GM18507 (cell line): ENCODE measurements at regions not wholly inside any gene's neighbourhood (a gene's known extent, or its start where the extent isn't known, plus 50 kb on each side); places are given as distances from the start of the nearest gene placed in this dataset.
"Not testable (repeated sequence)": the region's sequence is repeated elsewhere in the genome, so short reads cannot be mapped to it uniquely, and the experiment has no call there.

Source experiments
- DNase-seq: peaks from one replicate; pipeline ENCODE4 v3.0.0; 2011; ENCODE audit warnings: low read depth; ENCODE audit not compliant: insufficient read length; ENCODE audit errors: extremely low spot score
- FAIRE-seq: peaks from 2 replicates; lab custom pipeline; 2011; peaks lifted over from hg19 to GRCh38; lab: Jason Lieb, UNC

DNA sequence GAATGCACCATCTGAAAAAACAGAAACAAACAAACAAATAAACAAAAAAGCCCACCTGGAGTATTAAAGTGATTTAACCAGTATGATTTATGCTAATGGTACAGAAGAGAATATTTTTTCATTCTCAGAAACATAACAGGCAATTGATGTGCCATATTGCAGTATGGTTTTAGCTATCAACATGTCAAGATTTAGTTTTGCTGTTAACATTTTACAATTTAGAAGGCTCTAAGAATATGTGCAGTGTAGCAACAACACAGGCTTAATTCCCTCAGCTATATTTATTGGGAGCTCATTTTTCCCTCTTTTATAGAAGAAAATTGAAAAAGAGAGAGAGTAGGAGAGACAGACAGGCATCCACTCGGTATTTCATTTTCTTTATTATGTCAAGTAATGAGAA is 1022.7 kb upstream of the CITED2 start:
- FAIRE-seq (no peak), DNase-seq (no peak)

DNA sequence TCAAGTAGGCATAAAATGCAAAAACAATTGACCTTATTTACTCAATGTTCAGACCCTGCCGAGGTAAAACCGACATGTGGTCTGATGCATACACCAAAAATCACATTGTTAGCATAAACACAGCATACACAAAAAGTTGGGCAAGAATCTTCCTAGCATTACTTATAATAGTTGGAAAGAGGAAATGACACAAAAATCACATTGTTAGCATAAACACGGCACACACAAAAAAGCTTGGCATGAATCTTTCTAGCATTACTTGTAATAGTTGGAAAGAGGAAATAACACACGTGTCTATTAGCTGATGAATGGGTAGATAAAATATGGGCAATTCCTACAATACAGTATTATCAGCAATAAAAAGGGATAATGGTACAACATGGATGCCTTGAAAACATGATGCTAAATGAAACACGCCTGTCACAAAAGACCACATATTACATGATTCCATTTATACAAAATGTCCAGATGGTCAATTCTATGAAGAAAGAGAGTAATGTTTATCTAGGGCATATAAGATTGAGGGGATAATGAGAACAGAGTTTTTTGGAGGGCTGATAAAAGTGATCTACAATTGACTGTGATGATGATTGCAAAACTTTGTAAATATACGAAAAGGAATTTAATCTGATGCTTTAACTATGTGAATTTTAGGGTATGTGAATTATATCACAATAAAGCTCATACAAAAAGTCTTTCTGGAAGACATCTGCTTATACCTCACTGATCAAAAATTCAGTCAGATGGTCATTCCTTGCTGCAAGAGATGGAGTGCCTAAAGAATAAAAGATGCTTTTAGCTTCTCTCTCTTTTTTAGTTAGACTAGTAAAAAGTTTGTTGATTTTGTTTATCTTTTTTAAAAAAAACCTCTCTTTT is 1019.5 kb upstream of the CITED2 start:
- no peak for FAIRE-seq
- DNase-seq = no peak

GRCh38 chr6:140388815-140389214 is 1014.4 kb upstream of the CITED2 start:
- no peak for FAIRE-seq
- no peak for DNase-seq

GRCh38 chr6:140388192-140388802 is 1013.8 kb upstream of the CITED2 start:
- FAIRE-seq = no peak

GRCh38 chr6:140385679-140386078 is 1011.2 kb upstream of the CITED2 start:
- FAIRE-seq (no peak), DNase-seq (no peak)

More at GRCh38 chr6:140388192-140388802, 1013.8 kb upstream of the CITED2 start:
- DNase-seq = no peak

GRCh38 chr6:140382355-140382754 is 1007.9 kb upstream of the CITED2 start:
- no peak for DNase-seq
- FAIRE-seq = no peak

DNA sequence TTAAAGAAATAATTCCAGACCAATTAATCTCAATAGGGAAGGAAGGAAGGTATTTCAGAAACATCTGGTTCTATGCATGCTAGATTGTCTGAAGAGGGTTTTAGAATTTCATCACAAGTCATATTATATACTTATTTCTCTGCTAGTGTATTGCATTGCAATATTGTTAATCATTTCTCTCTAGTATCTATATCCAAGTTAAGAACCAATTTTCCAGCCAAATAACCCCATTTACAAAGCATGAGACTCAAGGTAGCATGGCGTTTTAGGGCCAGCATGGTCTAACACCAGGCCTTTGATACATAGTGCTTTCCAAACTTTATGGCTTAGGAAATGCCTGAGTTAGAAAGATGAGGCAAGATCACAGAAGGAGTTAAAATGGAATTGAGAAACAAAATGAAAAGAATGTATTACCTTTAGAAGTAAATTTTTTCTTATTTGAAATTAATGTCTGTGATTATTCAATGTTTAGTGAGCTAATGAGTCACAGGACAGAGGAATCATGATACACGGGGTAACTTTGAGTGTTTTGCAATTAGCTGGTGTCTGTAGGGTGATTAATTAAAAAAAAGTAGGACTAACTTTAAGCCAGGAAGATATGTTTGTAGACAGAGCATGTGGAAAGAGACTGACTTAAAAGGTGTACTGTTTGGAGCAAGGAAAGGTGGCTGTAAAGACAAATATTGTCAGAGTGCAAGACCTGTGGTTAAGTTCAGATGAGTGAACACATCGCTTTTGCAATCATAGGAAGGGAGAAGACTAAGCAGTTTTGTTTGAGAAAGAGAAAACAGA is 1006.2 kb upstream of the CITED2 start:
- FAIRE-seq (no peak), DNase-seq (no peak)

DNA sequence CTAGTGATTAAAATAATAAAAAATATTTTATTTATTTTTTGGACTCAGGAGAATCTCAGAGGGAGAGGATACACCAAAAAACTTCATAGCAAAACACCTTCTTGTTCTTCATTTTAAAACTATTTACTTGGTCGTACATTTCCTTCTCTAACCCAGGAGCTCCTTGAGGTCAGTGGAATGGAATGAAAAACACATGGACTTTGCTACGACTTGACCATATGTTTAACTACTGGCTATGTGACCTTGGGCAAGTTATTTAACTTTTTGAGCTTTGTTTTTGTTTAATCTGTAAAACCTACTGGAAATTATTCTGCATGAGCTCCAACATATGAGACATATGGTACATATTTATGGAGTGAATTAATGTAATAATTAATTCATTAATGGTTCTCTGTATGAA is 1005.5 kb upstream of the CITED2 start:
- FAIRE-seq = no peak
- no peak for DNase-seq

DNA sequence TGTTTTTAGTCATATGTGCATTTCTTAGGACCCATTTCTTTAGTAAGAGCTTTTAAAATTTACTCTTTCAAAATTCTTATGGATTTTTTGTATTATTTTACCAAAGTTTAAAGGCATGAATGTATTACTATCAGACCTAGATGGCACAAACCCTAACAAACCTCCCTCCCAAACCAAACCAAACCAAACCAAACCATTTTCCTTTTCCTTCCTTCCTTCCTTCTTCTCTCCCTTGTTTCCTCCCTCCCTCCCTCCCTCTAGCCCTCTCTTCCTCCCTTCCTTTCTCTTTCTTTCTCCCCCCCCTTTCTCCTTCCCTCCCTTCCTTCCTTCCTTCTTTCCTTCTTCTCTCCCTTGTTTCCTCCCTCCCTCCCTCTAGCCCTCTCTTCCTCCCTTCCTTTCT is 1001.8 kb upstream of the CITED2 start:
- FAIRE-seq (no peak), DNase-seq (no peak)

- DNase-seq, FAIRE-seq: not testable (repeated sequence)
Observed at GRCh38 chr6:140373728-140374127, 999.3 kb upstream of the CITED2 start.

- FAIRE-seq = no peak
Observed at GRCh38 chr6:140372064-140372463, 997.6 kb upstream of the CITED2 start.

DNA sequence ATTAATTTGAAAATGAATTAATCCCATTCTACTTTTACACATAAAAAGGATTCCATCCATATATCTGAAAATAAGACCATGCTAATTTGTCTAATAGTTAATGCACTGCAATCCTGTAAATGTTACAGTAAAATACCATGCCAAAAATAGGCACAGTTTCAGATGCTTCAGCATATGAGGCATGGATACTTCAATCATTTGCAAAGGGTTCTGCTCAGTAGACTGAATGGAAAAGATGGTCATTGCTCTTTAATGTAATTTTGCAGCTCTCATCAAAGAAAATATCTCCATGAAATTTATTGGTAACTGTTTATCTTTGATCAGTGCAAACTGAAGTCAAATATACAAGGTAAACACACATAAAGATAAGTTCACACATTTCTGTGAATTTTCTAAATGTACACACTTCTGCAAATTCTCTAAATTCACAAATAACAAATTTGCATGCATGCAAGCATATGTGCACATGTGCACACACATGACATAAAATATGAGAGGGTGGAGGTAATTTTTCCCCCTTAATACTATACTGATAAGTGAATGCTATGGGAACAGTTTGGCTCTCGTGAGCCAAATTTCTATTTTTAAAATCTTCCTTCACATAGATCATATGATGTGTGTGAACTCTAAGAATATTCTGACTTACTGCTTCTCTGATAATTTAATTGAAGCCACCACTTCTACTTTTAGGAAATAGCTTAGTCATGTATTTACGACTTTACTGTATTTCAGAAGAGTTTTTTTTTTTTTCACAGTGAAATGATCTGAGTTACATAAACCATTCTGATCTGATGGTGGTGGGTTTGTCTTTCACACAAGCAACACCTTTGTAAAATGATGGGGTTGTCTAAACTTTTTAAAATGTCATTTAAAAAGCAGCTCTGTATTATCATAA is 996.8 kb upstream of the CITED2 start:
- FAIRE-seq = no peak
- no peak for DNase-seq

More at GRCh38 chr6:140372064-140372463, 997.6 kb upstream of the CITED2 start:
- no peak for DNase-seq

DNA sequence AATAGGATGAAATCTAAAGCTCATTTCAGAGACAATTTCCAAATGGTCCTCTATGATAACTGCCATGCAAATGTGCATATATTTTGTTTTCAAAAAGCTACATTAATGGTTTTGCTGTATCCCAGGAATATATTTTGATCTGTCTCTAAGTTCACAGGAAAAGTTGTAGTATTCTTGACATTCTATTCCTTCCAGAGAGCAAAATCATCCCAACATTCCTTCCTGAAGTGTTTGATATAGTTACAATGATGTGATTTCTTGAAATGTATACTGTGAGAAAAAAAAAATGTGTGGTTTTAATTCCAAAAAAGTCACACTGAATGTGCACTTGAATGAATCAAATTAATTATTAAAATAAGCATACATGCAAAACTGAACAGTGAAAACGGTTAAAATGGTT is 996.0 kb upstream of the CITED2 start:
- FAIRE-seq (no peak), DNase-seq (no peak)

DNA sequence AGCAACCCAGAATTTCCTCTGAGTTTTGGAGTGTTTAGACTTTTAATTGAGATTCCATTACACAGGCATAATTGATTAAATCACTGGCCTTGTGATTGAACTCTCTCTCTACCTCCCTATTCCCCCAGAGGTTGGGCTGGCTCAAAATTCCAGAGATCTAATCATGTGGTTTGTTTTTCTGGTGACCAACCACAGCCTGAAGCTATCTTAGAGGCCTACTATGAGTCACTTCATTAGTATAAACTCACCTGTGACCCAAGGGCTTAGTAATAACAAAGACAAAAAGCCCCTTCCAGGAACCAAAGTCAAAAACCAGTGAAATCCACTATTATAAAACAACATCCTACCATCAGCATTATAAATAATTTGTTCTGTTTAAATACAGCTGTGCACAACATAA is 992.5 kb upstream of the CITED2 start:
- DNase-seq (no peak), FAIRE-seq (no peak)

DNA sequence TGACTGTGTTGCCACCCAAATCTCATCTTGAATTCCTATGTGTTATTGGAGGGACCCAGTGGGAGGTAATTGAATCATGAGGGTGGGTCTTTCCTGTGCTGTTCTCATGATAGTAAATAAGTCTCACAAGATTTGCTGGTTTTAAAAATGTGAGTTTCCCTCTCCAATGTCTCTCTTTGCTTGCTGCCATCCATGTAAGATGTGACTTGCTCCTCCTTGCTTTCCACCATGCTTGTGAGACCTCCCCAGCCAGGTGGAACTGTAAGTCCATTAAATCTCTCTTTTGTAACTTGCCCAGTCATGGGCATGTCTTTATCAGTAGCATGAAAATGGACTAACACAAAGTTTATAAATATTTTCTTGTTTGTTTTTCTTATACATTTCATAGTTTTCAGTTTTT is 990.5 kb upstream of the CITED2 start:
- no peak for DNase-seq
- FAIRE-seq = no peak

- DNase-seq (no peak), FAIRE-seq (no peak)
Observed at GRCh38 chr6:140360651-140361050, 986.2 kb upstream of the CITED2 start.

DNA sequence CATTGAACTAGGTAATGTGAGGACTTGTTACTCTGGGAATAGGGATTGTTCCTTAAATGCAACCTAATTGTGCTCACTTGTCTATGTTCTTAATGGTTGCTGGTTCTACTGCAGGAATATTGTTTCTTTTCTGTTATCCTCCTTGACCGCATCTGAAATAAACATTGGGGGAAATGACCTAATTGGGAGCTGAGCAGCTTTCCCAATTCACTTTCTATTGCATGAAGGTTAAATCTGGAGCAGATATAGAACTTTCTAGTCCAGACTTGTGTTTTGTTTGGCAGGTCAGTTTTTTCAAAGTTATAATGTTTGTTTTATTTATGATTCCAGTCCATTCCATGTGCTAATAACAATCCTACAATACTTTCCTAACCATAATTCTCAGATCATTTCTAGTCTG is 981.0 kb upstream of the CITED2 start:
- no peak for FAIRE-seq
- DNase-seq = no peak

- no peak for FAIRE-seq
Observed at GRCh38 chr6:140354296-140354695, 979.8 kb upstream of the CITED2 start.

GRCh38 chr6:140353536-140353935 is 979.1 kb upstream of the CITED2 start:
- DNase-seq (no peak), FAIRE-seq (no peak)

More at GRCh38 chr6:140354296-140354695, 979.8 kb upstream of the CITED2 start:
- no peak for DNase-seq
